Right hindlimb (tissue), 1 donor: ENCODE measurements at regions not wholly inside any gene's neighbourhood (a gene's known extent, or its start where the extent isn't known, plus 50 kb on each side); places are given as distances from the start of the nearest gene placed in this dataset.

Experiments
- DNase-seq: peaks from one replicate; pipeline ENCODE4 v3.0.0-alpha.2; 2018

GRCh38 chrY:15162211-15162610 lies 637.9 kb downstream of the NLGN4Y start:
- no peak for DNase-seq

GRCh38 chrY:15179890-15180289 lies 655.6 kb downstream of the NLGN4Y start:
- no peak for DNase-seq

DNA sequence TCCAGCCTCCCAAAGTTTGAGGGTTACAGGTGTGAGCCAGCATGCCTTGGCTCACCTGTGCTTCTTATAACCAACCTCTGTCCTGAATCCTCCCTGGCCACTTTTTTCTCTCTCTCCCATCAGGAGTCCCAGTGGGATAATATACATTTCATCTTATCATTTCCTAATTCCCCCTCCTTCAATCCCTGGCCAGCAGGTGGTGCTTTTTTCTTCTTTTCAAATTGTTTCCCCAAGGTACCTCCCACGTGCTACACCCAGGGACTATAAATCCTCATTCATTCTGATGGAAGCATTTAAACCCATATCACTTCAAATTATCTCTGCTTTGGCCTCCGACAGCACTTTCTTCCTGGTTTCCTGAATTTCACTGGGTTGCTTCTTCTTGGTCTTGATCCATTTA lies 704.7 kb downstream of the NLGN4Y start:
- no peak for DNase-seq

GRCh38 chrY:15239596-15240132 lies 715.3 kb downstream of the NLGN4Y start:
- no peak for DNase-seq

DNA sequence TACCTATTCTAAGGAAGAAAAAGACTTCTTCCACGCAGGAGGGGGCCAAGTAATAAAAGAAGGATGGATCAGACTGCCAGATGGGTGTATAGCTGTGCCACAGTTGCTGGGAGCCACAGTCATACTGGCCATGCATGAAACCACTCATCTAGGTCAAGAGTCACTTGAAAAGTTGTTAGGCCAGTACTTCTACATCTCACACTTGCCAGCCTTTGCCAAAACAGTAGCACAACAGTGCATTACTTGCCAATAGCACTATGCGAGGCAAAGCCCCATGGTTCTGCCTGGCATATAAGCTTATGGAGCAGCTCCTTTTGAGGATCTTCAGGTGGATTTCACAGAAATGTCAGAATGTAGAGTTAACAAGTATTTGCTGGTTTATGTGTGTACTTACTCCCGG lies 735.0 kb downstream of the NLGN4Y start:
- no peak for DNase-seq

- no peak for DNase-seq
These were observed 762.2 kb downstream of the NLGN4Y start for GRCh38 chrY:15286572-15286971.

DNA sequence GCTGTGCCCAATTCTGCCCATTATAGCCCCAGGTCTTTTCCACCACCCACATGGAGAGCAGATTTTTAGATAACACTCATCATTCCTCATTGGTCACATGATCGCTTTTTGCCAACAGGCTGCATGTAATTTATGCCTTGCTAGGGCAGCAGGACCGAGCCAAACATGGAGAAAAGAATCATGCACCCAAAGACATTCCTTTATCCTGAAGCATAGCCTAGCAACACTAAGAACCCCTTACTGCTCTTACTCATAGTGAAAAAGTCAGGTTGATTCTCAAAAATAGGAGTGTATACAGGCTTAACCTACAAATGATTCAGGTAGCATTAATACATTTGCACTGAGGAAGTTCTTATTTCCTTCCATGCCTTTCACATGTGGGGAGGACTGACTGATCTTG lies 765.5 kb downstream of the NLGN4Y start:
- no peak for DNase-seq

GRCh38 chrY:15292881-15293280 lies 768.6 kb downstream of the NLGN4Y start:
- DNase-seq: no peak

DNA sequence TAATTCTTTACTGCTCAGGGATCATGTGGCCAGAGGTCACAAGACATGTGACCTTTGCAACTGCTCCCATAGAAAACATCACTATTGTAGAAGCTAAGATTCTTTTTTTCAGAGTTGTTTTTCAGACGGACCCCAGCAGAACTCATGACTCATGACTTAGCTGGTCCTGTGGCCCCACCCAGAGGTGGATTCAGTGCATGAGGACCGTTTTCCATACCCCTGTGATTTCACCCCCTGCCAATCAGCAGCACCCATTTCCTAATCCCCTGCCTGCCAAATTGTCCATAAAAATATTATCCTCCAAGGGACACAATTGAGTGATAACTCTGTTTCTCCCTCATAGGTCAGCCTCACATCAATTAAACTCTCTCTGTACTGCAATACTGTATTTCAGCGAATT lies 777.5 kb downstream of the NLGN4Y start:
- no peak for DNase-seq

- no peak for DNase-seq
These were observed 787.8 kb downstream of the NLGN4Y start for GRCh38 chrY:15312166-15312565.

DNA sequence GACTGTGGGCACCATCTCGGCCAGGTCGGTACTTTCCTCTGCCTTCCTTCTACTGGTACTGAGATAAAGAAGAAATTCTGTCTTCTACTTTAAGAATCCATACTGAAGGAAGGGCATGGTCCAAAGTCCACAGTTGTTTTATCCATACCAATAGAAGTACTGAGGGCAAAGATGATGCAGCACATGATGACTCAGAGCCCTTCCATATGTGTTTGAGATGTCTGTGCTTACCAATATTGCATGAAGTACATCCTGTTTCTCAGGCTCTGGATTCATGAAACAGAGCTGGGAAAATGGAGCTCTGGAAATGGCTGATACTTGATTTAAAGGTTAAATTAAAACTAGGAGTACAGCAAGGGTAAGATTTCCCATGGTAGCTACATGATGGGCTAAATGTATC lies 799.9 kb downstream of the NLGN4Y start:
- no peak for DNase-seq

GRCh38 chrY:15325201-15325600 lies 800.9 kb downstream of the NLGN4Y start:
- no peak for DNase-seq

DNA sequence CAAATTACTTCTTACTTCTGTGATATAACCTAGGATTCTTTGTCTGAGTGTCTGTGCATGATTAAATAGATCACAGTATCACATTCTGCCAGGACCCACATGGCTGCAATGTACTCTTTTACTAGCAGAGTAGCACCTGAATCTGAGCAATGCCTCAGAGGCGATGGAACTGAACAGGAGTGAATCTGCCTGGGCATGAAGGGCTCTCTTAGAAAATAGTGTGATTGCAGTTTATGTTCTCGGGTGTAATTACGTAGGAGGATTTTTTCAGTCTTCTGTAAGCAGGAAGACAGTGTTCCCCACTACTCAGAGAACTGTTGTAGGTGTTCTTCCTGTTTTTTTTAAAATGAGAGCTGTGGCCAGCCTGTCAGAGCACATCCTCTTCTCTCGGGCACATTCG lies 802.3 kb downstream of the NLGN4Y start:
- DNase-seq: no peak

DNA sequence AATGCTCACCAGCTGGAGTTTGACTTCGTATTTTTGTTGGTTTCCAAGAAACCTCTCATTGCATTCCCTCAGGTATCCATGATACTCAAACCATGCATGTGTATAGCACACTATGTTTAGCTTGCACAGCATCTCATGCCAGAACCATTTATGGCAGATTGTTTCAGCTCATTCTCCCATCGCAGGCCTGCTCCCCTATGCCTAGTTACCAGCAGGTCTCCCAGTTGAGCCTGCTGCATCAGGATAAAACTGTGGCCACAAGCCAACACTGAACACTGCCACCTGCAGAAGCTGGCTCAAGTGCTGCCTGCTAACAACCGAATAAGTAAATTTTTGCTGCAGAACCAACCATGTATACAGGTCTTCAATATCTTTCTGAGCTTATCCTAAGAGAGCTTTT lies 804.5 kb downstream of the NLGN4Y start:
- DNase-seq: no peak

GRCh38 chrY:15343522-15343921 lies 819.2 kb downstream of the NLGN4Y start:
- DNase-seq: no peak

GRCh38 chrY:15345471-15346155 lies 821.3 kb downstream of the NLGN4Y start:
- DNase-seq: no peak

DNA sequence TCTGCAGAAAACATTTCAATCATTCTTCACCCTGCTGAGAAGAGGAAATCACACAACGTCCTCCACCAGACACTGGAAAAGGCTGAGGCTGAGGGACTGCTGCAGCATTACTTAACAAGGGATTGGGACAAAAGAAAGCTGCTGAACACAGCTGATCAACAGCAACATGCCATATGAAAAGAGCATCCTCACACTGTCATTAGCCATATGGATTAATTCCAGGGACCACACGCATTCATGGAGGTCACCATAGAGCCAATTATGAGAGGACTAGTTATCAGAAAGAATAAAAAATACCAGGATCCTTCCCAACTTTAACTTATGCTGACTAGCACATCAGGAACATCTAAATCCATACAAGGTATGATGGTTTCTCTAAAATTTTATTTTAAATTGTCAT lies 825.0 kb downstream of the NLGN4Y start:
- DNase-seq: no peak

DNA sequence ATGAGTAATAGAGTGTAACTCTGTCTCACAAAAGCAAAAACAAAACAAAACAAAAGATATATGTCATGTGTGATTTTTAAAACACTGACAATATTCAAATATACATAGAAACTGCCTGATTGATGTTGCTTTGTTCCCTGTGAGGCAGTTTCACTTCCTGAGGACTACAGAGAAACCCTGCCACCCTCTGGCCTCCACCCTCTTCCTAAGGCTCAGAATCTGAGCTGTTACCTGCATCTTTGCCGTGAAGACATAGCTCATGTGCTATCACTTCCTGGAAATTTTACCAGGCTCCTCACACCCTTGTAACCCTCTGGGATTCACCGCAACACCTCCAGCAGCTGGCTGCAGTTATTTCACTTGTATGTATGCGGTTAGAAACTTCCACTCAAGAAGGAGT lies 831.0 kb downstream of the NLGN4Y start:
- DNase-seq: no peak

DNA sequence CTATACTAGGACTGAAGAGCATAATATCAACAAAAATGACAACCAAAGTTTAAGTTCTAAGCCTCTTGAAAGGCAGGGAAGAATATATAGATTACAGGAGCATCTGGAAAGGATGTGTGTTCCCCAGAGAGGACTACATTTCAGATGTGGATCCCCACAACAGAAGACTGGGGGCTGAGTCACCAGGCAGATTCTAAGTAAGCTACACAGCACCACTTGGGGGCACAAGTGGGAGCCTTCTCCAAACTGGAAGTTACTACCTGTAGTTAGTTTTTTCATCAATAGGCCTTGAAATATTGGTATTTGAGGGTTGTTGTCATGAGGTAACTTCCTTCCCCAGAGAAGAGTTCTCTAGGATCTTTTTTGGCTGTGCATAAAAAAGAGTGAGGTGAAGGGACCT lies 836.1 kb downstream of the NLGN4Y start:
- DNase-seq: no peak

- no peak for DNase-seq
These were observed 840.7 kb downstream of the NLGN4Y start for GRCh38 chrY:15364996-15365395.

DNA sequence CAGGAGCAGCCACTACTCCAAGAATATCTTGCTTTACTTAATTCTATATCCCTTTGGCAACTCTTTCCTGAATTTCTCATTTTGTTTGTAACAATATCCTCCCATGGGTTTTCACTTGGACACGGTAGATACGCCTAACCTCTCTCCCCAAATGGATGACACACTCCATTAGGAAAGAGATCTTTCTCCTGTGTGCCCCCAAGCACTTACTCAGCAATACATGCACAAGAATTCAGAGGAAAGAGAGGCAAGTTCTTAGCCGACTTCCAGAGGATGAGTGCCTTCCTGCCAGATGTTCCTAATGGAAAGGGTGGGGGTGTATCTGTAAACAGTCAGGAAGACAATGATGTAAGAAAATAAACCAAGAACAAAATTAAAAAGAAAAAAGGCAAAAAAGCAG lies 844.5 kb downstream of the NLGN4Y start:
- peak; percentile 63 for DNase-seq

GRCh38 chrY:15385178-15385577 lies 860.8 kb downstream of the NLGN4Y start:
- no peak for DNase-seq

DNA sequence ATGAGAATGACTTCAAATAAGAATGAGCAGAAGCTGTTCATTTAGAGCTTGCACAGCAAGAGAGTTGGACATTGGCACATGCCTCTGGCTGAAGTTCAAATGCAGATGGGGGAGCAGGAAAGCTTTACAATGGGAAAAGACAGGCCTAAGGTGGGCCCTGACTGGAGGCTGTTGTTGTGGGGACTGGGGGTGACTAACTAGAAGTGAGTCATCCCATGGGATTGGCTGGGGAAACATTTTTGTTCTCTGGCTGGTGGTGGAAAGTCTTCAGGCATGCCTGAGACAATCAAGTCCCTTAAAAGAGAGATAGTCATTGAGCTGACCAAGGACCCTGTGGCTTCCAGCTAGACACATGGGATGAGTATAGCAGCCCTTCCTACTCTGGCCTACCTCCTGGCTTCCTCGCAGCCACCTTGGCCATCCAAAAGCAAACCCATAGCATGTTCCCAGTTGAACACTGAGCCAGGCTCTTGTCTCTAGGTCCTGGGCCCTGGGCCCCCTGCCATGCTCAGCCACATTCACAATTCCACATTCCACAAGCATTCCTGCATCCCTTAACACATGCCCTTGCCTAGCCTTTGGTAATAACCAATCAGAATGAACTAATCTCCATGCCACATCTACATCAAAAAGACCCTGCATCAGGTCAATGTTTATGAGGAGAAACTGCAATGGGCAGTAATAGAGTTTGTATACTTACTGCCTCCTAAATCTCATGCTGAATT lies 873.4 kb downstream of the NLGN4Y start:
- DNase-seq: no peak

GRCh38 chrY:15402451-15402850 lies 878.1 kb downstream of the NLGN4Y start:
- no peak for DNase-seq

DNA sequence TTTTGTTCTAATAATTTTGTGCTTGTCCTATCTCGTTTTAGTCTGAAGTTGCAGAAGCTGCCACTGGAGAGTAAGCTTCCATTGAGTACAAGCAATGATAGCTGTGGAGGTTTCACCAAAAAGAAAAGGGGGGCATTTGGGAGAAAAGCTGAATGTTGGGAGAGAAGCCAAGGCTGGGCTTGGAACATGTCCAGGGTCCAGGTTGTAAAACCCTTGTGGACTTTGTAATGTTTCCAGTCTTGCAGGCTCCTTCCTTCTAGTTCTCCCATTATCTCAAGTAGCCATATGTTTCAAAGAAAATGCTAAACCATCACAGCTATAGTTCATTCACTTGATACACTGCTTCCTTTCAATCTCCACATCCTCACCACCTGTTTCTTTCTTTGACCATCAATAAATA lies 880.2 kb downstream of the NLGN4Y start:
- DNase-seq: no peak
